CD4-positive, CD25-positive, alpha-beta regulatory T cell (primary cell): ENCODE measurements at regions not wholly inside any gene's neighbourhood (a gene's known extent, or its start where the extent isn't known, plus 50 kb on each side); places are given as distances from the start of the nearest gene placed in this dataset.
"Not testable (repeated sequence)": the region's sequence is repeated elsewhere in the genome, so short reads cannot be mapped to it uniquely, and the experiment has no call there.

Experiments
- ATAC-seq, 2 donors: fragments of 150-1000 bp; cut with Tn5 transposase; one replicate each; pipeline ENCODE4 v1.10.0; 2021; ENCODE audit warnings: low read depth in 2 of 2, moderate number of reproducible peaks in 2 of 2, moderate library complexity in 1 of 2
- DNase-seq, 3 donors: peaks; one replicate each; pipeline versions ENCODE4 v3.0.0 to v3.0.0-alpha.2; 2012 to 2022; ENCODE audit warnings: mixed read lengths in 1 of 3
- H3K27ac ChIP-seq: one replicate; pipeline ENCODE4 v1.7.0; 2013; ENCODE audit warnings: mild to moderate bottlenecking, low read length; ENCODE audit not compliant: insufficient read depth, poor library complexity, severe bottlenecking
- H3K27me3 ChIP-seq: one replicate; pipeline ENCODE4 v1.7.0; 2013; ENCODE audit warnings: low read length; ENCODE audit not compliant: control insufficient read depth, insufficient read depth
- H3K36me3 ChIP-seq: one replicate; pipeline ENCODE4 v1.7.0; 2013; ENCODE audit warnings: mild to moderate bottlenecking, low read length, moderate library complexity; ENCODE audit not compliant: control insufficient read depth, insufficient read depth
- H3K4me1 ChIP-seq: 2 replicates; pipeline ENCODE4 v1.7.0; 2013; ENCODE audit warnings: mild to moderate bottlenecking, low read length; ENCODE audit not compliant: insufficient read depth, control insufficient read depth, poor library complexity, severe bottlenecking
- H3K4me3 ChIP-seq: one replicate; pipeline ENCODE4 v1.7.0; 2013; ENCODE audit warnings: low read depth, mild to moderate bottlenecking, low read length, moderate library complexity
- H3K9me3 ChIP-seq, 2 experiments: 1 replicate in 1 of 2; 2 replicates in 1 of 2; pipeline ENCODE4 v1.7.0; 2013; ENCODE audit warnings: low read length in 2 of 2, mild to moderate bottlenecking in 1 of 2, moderate library complexity in 1 of 2; ENCODE audit not compliant: control insufficient read depth in 2 of 2
- H3K27ac Mint-ChIP-seq, 3 donors: one replicate each; pipeline ENCODE4 v1.8.0; 2020 to 2022; ENCODE audit warnings: mild to moderate bottlenecking in 3 of 3, mixed read lengths in 3 of 3, moderate library complexity in 2 of 3
- H3K27me3 Mint-ChIP-seq: one replicate; pipeline ENCODE4 v1.8.0; 2022; ENCODE audit warnings: mild to moderate bottlenecking, mixed read lengths
- H3K36me3 Mint-ChIP-seq: one replicate; pipeline ENCODE4 v1.8.0; 2020; ENCODE audit warnings: mixed read lengths
- H3K4me1 Mint-ChIP-seq, 4 donors: one replicate each; pipeline ENCODE4 v1.8.0; 2020 to 2022; ENCODE audit warnings: mixed read lengths in 4 of 4, mild to moderate bottlenecking in 1 of 4
- H3K4me3 Mint-ChIP-seq, 4 donors: one replicate each; pipeline ENCODE4 v1.8.0; 2020 to 2022; ENCODE audit warnings: mild to moderate bottlenecking in 4 of 4, mixed read lengths in 4 of 4, moderate library complexity in 3 of 4
- H3K9me3 Mint-ChIP-seq, 7 donors: one replicate each; pipeline ENCODE4 v1.8.0; 2020 to 2022; ENCODE audit warnings: mixed read lengths in 7 of 7, mild to moderate bottlenecking in 3 of 7, moderate library complexity in 2 of 7

GRCh38 chr4:72843466-72843865 is 226.1 kb downstream of the COX18 start:
- H3K4me3 Mint-ChIP-seq, result no peak overlapping the region
- H3K9me3 ChIP-seq, result no peaks in the 10 kb centered on the region
- peaks cover 0 to 9% (median 2%) of the 10 kb centered on the region in 7 donors for H3K9me3 Mint-ChIP-seq
- no peaks in the 10 kb centered on the region for H3K36me3 ChIP-seq
- no peak overlapping the region for H3K27ac ChIP-seq
- H3K4me1 ChIP-seq, result no peaks in the 10 kb centered on the region
- H3K27me3 ChIP-seq, result no peaks in the 10 kb centered on the region
- no peaks in the 10 kb centered on the region for H3K4me1 Mint-ChIP-seq
- DNase-seq, result no peak
- ATAC-seq, result no peak
- H3K36me3 Mint-ChIP-seq, result no peaks in the 10 kb centered on the region
- no peaks in the 10 kb centered on the region for H3K27me3 Mint-ChIP-seq
- no peak overlapping the region for H3K4me3 ChIP-seq
- H3K27ac Mint-ChIP-seq, result no peak overlapping the region

DNA sequence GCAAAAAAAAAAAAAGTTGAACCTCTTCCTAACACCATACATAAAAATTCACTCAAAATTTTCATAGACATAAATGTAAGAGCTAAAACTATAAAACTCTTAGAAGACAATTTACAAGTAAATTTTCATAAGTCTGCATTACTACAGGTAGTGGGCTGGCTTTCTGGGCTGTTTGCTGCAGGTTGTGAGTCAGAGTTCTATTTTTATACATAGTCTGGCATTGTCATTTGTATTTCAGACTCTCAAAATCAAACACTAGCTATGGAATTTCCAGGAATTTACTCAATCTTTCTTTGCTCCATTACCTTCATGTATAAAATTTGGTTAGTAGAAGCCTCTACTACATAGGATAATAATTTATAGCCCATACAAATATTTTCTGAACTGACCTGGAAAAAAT is 227.2 kb downstream of the COX18 start:
- H3K4me3 ChIP-seq, result no peak overlapping the region
- DNase-seq, result no peak
- no peak for ATAC-seq
- Mint-ChIP-seq H3K4me3 (no peak overlapping the region), H3K27me3 (no peaks in the 10 kb centered on the region), H3K4me1 (no peaks in the 10 kb centered on the region), H3K27ac (no peak overlapping the region), H3K9me3 (peaks cover 0 to 9% (median 2%) of the 10 kb centered on the region in 7 donors), H3K36me3 (no peaks in the 10 kb centered on the region)
- H3K36me3 ChIP-seq, result no peaks in the 10 kb centered on the region
- H3K4me1 ChIP-seq, result no peaks in the 10 kb centered on the region
- H3K27me3 ChIP-seq, result no peaks in the 10 kb centered on the region
- no peaks in the 10 kb centered on the region for H3K9me3 ChIP-seq
- H3K27ac ChIP-seq, result no peak overlapping the region

DNA sequence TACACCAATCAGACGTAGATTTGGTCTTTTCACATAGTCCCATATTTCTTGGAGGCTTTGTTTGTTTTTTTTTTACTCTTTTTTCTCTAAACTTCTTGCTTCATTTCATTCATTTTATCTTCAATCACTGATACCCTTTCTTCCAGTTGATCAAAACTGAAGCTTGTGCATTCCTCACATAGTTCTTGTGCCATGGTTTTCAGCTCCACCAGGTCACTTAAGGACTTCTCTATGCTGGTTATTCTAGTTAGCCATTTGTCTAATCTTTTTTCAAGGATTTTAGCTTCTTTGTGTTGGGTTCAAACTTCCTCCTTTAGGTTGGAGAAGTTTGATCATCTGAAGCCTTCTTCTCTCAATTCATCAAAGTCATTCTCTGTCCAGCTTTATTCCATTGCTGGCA is 229.3 kb downstream of the COX18 start:
- not testable (repeated sequence) for H3K4me1 Mint-ChIP-seq, H3K27me3 ChIP-seq, DNase-seq, H3K27me3 Mint-ChIP-seq, H3K9me3 ChIP-seq, H3K4me3 Mint-ChIP-seq, H3K27ac Mint-ChIP-seq, ATAC-seq, H3K9me3 Mint-ChIP-seq, H3K4me3 ChIP-seq, H3K27ac ChIP-seq, H3K4me1 ChIP-seq, H3K36me3 ChIP-seq, H3K36me3 Mint-ChIP-seq

GRCh38 chr4:72828864-72829263 is 240.7 kb downstream of the COX18 start:
- DNase-seq, result no peak
- H3K27ac ChIP-seq, result no peak overlapping the region
- H3K36me3 ChIP-seq, result no peaks in the 10 kb centered on the region
- no peaks in the 10 kb centered on the region for H3K36me3 Mint-ChIP-seq
- no peak overlapping the region for H3K4me3 Mint-ChIP-seq
- H3K9me3 ChIP-seq, result peaks cover 0 to 3% of the 10 kb centered on the region in 2 experiments
- no peaks in the 10 kb centered on the region for H3K4me1 Mint-ChIP-seq
- no peaks in the 10 kb centered on the region for H3K4me1 ChIP-seq
- no peak overlapping the region for H3K27ac Mint-ChIP-seq
- no peaks in the 10 kb centered on the region for H3K27me3 ChIP-seq
- ATAC-seq, result no peak
- H3K9me3 Mint-ChIP-seq, result peaks cover 3 to 18% (median 5%) of the 10 kb centered on the region in 7 donors
- no peak overlapping the region for H3K4me3 ChIP-seq
- H3K27me3 Mint-ChIP-seq, result no peaks in the 10 kb centered on the region

- no peak for ATAC-seq
- no peaks in the 10 kb centered on the region for H3K36me3 ChIP-seq
- Mint-ChIP-seq H3K27ac (no peak overlapping the region), H3K9me3 (peaks cover 0 to 17% (median 4%) of the 10 kb centered on the region in 7 donors), H3K36me3 (no peaks in the 10 kb centered on the region), H3K27me3 (no peaks in the 10 kb centered on the region), H3K4me3 (no peak overlapping the region), H3K4me1 (no peaks in the 10 kb centered on the region)
- no peak overlapping the region for H3K4me3 ChIP-seq
- no peaks in the 10 kb centered on the region for H3K27me3 ChIP-seq
- no peak for DNase-seq
- H3K27ac ChIP-seq, result no peak overlapping the region
- no peaks in the 10 kb centered on the region for H3K4me1 ChIP-seq
- peaks cover 0 to 3% of the 10 kb centered on the region in 2 experiments for H3K9me3 ChIP-seq
Observed at GRCh38 chr4:72827968-72828367, 241.5 kb downstream of the COX18 start.

DNA sequence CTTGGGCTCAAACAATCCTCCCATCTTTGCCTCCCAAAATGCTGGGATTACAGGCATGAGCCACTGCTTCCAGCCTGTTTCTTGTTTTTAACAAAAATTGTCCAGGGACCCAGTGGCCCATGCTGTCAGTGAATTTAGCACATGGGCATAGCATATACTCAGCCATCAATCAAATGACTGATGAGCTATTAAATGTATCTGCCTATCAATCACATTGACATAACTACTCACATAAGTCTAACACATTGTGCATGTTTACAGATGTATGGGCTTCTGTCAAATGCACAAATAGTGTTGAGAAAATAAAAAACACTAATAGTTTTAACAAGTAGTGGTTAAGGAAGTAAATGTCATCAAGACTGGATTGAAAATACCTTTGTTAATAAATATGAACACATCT is 249.4 kb downstream of the COX18 start:
- no peak for ATAC-seq
- Histone ChIP-seq H3K4me1 (no peaks in the 10 kb centered on the region), H3K27ac (no peak overlapping the region), H3K4me3 (no peak overlapping the region), H3K36me3 (no peaks in the 10 kb centered on the region), H3K27me3 (no peaks in the 10 kb centered on the region), H3K9me3 (no peaks in the 10 kb centered on the region)
- Mint-ChIP-seq H3K27me3 (no peaks in the 10 kb centered on the region), H3K27ac (no peak overlapping the region), H3K36me3 (no peaks in the 10 kb centered on the region), H3K4me1 (no peaks in the 10 kb centered on the region), H3K9me3 (peaks cover 0 to 3% (median 0%) of the 10 kb centered on the region in 7 donors), H3K4me3 (no peak overlapping the region)
- DNase-seq, result no peak

DNA sequence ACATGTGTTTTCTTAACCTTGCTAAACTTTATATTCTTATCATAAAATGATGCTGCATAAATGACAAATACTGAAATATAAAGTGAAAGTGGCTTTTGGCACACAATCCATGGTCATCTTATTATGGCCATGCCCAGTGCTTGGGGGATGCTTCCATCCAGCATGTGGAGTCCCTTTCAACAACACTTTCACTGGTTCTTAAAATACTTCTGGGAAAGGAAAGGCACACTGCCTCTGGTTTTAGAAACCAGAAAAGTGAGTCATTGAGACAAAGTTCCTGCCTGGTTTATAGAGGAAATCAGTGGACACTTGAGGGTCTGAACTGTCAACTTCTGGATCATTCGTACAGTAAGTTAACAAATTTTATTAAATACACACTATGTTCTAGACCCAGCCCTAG is 248.0 kb upstream of the ADAMTS3 start:
- Histone ChIP-seq H3K9me3 (no peaks in the 10 kb centered on the region), H3K27ac (no peak overlapping the region), H3K4me3 (no peak overlapping the region), H3K4me1 (no peaks in the 10 kb centered on the region), H3K36me3 (no peaks in the 10 kb centered on the region), H3K27me3 (no peaks in the 10 kb centered on the region)
- Mint-ChIP-seq H3K27ac (no peak overlapping the region), H3K27me3 (peaks cover 4% of the 10 kb centered on the region), H3K4me1 (no peaks in the 10 kb centered on the region), H3K4me3 (no peak overlapping the region), H3K9me3 (peaks cover 0 to 2% (median 0%) of the 10 kb centered on the region in 7 donors), H3K36me3 (no peaks in the 10 kb centered on the region)
- no peak for ATAC-seq
- no peak for DNase-seq

- H3K9me3 ChIP-seq, result no peaks in the 10 kb centered on the region
- no peak for DNase-seq
- H3K36me3 ChIP-seq, result no peaks in the 10 kb centered on the region
- Mint-ChIP-seq H3K4me1 (no peaks in the 10 kb centered on the region), H3K36me3 (no peaks in the 10 kb centered on the region), H3K9me3 (peaks cover 0 to 2% (median 0%) of the 10 kb centered on the region in 7 donors), H3K27me3 (peaks cover 4% of the 10 kb centered on the region), H3K4me3 (no peak overlapping the region), H3K27ac (no peak overlapping the region)
- H3K4me1 ChIP-seq, result no peaks in the 10 kb centered on the region
- no peak overlapping the region for H3K27ac ChIP-seq
- no peak for ATAC-seq
- H3K27me3 ChIP-seq, result no peaks in the 10 kb centered on the region
- no peak overlapping the region for H3K4me3 ChIP-seq
Observed at GRCh38 chr4:72814241-72814640, 245.2 kb upstream of the ADAMTS3 start.
